Erythroblast (primary cell): ENCODE measurements at regions not wholly inside any gene's neighbourhood (a gene's known extent, or its start where the extent isn't known, plus 50 kb on each side); places are given as distances from the start of the nearest gene placed in this dataset.

ENCODE experiments used
- GATA1 ChIP-seq: IDR thresholded peaks from 2 replicates; pipeline ENCODE4 v1.6.1; 2011; ENCODE audit warnings: low read depth, mild to moderate bottlenecking, control low read depth, low read length, moderate library complexity
- POLR2A ChIP-seq: IDR thresholded peaks from 2 replicates; pipeline ENCODE4 v1.6.1; 2011; ENCODE audit warnings: mild to moderate bottlenecking, low read length

DNA sequence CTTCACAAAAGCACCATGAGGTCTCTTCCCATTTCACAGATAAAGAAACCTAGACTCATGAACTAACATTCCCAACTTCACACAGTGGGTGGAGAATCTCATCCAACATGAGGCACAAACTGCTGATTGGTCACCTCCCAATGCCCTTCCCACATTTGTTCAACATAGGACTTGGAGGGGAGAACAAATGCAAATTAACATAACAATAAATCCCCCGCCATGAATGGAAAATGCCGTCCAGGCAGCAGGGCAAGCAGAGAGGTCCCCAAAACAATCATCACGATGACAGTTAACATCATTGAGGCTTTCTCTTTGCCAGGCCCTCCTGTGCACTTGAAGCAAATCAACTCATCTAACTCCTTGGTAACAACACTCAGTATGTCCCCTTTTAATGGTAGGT, 185.3 kb downstream of the TMEM132E start:
- TF ChIP-seq POLR2A (no peak), GATA1 (no peak)
